ENCODE measurements at regions not wholly inside any gene's neighbourhood (a gene's known extent, or its start where the extent isn't known, plus 50 kb on each side); places are given as distances from the start of the nearest gene placed in this dataset.

GRCh38 chr10:8302565-8302964 lies 248.1 kb downstream of the GATA3 start:
- no peak for TF ChIP-seq CTCF (IDR thresholded peaks at IDR 0.05; ENCODE audit: low read length, missing control alignments)
- DNase-seq (ENCODE audit: low read depth) = no peak
- no peak overlapping the region for H3K4me3 ChIP-seq (replicated peaks; ENCODE audit: low read depth, low read length)

GRCh38 chr10:8304861-8305260 lies 250.4 kb downstream of the GATA3 start:
- TF ChIP-seq CTCF (IDR thresholded peaks at IDR 0.05; ENCODE audit: low read length, missing control alignments) = no peak
- DNase-seq (ENCODE audit: low read depth) = no peak
- no peak overlapping the region for H3K4me3 ChIP-seq (replicated peaks; ENCODE audit: low read depth, low read length)

DNA sequence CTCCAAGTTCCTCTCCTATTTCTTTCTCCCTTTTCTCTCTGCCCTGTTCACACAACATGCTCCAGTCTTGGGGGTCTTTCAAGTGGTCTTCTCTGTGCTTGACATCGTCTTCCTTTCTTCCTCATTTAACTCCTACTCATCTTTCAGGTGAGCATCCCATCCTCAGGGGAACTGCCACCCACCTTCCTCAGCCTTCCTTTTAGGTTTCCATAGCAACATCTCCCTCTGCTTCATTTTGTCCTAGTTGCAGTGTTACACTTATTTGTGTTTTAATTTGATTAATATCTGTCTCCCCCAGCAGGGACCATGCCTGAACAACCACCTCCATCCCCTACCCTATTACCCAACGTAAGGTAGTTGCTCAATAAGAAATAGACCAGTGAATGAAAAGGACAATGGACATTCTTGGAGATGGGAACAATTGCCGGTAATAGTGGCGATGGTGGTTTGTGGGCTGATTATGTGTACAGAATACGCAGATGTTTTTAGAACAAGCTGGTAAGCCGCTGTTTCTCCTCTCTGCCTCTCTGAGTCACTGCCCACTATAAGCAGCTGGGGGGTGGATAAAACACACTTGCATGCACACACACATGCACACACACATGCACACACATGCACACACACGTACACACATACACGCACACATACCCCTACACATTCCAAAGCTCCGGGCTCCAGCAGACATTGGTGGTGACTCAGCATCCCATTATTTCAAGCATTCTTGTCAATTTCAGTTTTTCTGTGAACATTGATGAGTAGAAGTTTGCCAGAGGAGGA lies 251.6 kb downstream of the GATA3 start:
- no peak overlapping the region for H3K4me3 ChIP-seq (replicated peaks; ENCODE audit: low read depth, low read length)
- TF ChIP-seq CTCF (IDR thresholded peaks at IDR 0.05; ENCODE audit: low read length, missing control alignments) = no peak
- DNase-seq (ENCODE audit: low read depth) = peak; percentile 55

DNA sequence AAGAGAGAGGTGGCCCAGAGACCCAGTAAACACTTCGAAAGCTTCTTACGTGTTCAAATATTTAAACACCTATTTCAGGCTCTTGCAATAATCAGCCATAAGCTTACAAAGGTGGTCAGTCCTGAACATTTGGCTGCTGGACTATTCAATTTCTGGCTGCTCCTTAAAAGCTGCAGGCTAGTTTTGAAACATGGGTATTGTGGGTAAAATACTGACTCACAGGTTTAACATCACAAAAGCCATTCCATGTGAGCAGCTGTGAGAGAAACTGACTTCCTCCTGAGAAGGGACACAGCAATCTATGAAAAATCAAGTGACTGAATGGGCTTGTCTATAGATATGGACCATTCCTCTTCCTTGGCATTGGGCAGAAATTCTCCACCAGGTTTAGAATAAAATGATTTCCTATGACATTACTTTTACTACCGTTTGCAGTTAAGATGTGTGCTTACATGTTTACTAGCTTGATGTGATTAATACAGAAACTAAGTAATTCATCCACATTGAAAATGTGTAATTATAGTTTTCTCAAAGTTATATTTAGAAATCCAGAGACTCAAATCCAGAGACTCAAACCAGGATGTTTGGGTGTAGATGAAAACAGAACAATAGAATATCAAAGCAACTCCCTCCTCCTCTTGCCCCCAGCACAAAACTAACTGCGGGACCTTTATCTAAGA lies 252.3 kb downstream of the GATA3 start:
- peak; percentile 23 for DNase-seq (ENCODE audit: low read depth)
- no peak for TF ChIP-seq CTCF (IDR thresholded peaks at IDR 0.05; ENCODE audit: low read length, missing control alignments)
- H3K4me3 ChIP-seq (replicated peaks; ENCODE audit: low read depth, low read length) = no peak overlapping the region

DNA sequence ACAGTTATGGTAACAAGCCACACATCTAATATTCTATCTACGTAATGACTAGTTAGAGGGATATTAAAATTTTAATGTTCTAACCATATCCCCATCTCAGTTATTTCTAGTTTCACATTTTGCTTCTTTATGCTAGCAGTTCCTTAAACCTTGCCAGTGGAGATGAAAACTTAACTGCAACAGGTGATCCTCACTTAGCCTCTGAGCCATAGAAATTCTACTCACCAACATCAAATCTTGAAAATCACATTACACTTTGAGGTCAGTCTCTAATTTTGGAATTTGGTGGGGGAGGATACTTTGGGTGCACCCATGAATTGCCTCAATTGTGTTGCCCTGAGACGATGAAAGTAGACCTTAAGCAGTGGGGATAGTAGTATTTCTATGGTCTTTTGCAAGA lies 256.4 kb downstream of the GATA3 start:
- TF ChIP-seq CTCF (IDR thresholded peaks at IDR 0.05; ENCODE audit: low read length, missing control alignments) = no peak
- no peak for DNase-seq (ENCODE audit: low read depth)
- no peak overlapping the region for H3K4me3 ChIP-seq (replicated peaks; ENCODE audit: low read depth, low read length)

DNA sequence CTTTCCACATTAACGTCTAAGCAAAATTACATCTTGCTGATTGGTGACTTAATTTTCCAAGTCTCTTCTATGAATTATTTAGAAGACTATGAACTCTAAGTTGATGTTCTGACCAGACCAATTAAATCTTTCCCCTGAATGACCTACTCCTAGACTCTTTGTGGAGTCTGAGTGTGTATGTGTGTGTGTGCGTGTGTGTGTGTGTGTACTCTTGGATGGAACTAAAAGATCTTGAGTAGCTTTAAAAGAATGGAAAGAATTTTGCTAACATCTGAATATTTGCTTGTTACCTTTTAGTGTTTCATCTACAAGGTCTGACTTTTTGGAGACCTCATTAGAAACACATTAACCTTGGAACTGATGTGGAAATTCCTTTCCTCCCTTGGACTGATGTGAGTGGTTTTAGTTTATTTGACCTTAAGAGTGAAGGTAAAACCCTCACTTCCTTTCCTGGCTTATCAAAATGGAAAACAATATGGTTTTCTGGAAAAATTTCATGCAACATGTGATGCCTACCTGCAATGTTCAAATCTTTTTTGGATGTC lies 257.1 kb downstream of the GATA3 start:
- H3K4me3 ChIP-seq (replicated peaks; ENCODE audit: low read depth, low read length) = no peak overlapping the region
- DNase-seq (ENCODE audit: low read depth) = no peak
- no peak for TF ChIP-seq CTCF (IDR thresholded peaks at IDR 0.05; ENCODE audit: low read length, missing control alignments)
